Endothelial cell of umbilical vein (primary cell): ENCODE measurements at regions not wholly inside any gene's neighbourhood (a gene's known extent, or its start where the extent isn't known, plus 50 kb on each side); places are given as distances from the start of the nearest gene placed in this dataset.

Experiments used
- JUN ChIP-seq: IDR thresholded peaks from 2 replicates; pipeline ENCODE4 v1.6.1; 2011; ENCODE audit warnings: borderline replicate concordance, low read depth; ENCODE audit not compliant: insufficient read length, insufficient read depth
- POLR2A ChIP-seq: IDR thresholded peaks from 2 replicates; pipeline ENCODE4 v1.6.1; 2012; ENCODE audit warnings: low read depth, mild to moderate bottlenecking, control low read depth, low read length
- TF ChIP-seq, protein P1 (sequence below), 2 donors: IDR thresholded peaks; 1 replicate in 1 of 2; 2 replicates in 1 of 2; pipeline ENCODE4 v1.5.1; 2011; ENCODE audit warnings: low read length in 2 of 2, mild to moderate bottlenecking in 2 of 2, moderate library complexity in 2 of 2, control low read depth in 1 of 2, inconsistent platforms in 1 of 2, low read depth in 1 of 2; ENCODE audit not compliant: insufficient read depth in 1 of 2; ENCODE audit errors: extremely low read depth in 1 of 2
- TF ChIP-seq, protein P2 (sequence below): IDR thresholded peaks from 2 replicates; pipeline ENCODE4 v1.6.1; 2011; ENCODE audit not compliant: insufficient read depth, insufficient read length

DNA sequence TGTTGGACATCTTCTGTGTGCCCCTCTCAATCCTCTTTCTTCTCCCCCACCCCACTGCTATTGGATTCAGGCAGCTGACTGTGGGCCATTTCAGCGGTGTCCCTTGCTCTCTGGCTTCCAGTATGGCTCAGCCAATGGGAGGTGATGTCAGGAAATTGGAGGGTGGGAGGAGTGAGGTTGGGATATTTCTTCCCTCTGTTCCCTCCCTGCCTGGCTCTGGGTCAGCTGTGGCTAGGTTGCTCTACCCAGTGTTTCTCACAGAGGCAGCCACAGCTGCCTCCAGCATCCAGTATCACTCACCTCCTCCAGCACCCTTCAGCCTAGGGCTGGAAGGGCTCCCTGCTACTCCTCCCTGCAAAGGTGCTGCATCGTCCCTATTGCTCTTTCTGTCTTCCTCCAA lies 423.5 kb downstream of the MIAT start:
- TF ChIP-seq, protein P1, sequence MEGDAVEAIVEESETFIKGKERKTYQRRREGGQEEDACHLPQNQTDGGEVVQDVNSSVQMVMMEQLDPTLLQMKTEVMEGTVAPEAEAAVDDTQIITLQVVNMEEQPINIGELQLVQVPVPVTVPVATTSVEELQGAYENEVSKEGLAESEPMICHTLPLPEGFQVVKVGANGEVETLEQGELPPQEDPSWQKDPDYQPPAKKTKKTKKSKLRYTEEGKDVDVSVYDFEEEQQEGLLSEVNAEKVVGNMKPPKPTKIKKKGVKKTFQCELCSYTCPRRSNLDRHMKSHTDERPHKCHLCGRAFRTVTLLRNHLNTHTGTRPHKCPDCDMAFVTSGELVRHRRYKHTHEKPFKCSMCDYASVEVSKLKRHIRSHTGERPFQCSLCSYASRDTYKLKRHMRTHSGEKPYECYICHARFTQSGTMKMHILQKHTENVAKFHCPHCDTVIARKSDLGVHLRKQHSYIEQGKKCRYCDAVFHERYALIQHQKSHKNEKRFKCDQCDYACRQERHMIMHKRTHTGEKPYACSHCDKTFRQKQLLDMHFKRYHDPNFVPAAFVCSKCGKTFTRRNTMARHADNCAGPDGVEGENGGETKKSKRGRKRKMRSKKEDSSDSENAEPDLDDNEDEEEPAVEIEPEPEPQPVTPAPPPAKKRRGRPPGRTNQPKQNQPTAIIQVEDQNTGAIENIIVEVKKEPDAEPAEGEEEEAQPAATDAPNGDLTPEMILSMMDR (IDR thresholded peaks at IDR 0.05; ENCODE audit: extremely low read depth in 1 of 2, insufficient read depth in 1 of 2, low read depth in 1 of 2, low read length in 2 of 2): no peak
- TF ChIP-seq, protein P2, sequence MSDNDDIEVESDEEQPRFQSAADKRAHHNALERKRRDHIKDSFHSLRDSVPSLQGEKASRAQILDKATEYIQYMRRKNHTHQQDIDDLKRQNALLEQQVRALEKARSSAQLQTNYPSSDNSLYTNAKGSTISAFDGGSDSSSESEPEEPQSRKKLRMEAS: no peak
- no peak for TF ChIP-seq JUN
- no peak for TF ChIP-seq POLR2A
